Testis (tissue), 2 donors: ENCODE measurements at regions not wholly inside any gene's neighbourhood (a gene's known extent, or its start where the extent isn't known, plus 50 kb on each side); places are given as distances from the start of the nearest gene placed in this dataset.
A peak's percentile ranks its signal among the peaks of the same experiment; 100 is the strongest.

Experiments used
- DNase-seq: peaks from one replicate; pipeline ENCODE4 v3.0.0-alpha.2; 2019
- H3K27ac ChIP-seq, 2 donors: fragments of 200-600 bp; sonication (generic); one replicate each; pipeline ENCODE4 v1.5.1; 2019
- H3K27me3 ChIP-seq: fragments of 200-600 bp; sonication (generic); one replicate; pipeline ENCODE4 v1.5.1; 2019
- H3K36me3 ChIP-seq: fragments of 200-600 bp; sonication (generic); one replicate; pipeline ENCODE4 v1.5.1; 2017; ENCODE audit warnings: low read depth; ENCODE audit errors: missing control alignments
- H3K4me1 ChIP-seq: fragments of 200-600 bp; sonication (generic); one replicate; pipeline ENCODE4 v1.5.1; 2019
- H3K4me3 ChIP-seq, 2 donors: fragments of 200-600 bp; sonication (generic); one replicate each; pipeline ENCODE4 v1.5.1; 2017 to 2019
- H3K9me3 ChIP-seq: fragments of 200-600 bp; sonication (generic); one replicate; pipeline ENCODE4 v1.5.1; 2017
- POLR2A ChIP-seq: fragments of 450-650 bp; IDR thresholded peaks from one replicate; pipeline ENCODE4 v1.6.1; 2017; ENCODE audit warnings: antibody characterized with exemption, mild to moderate bottlenecking, moderate library complexity
- WGBS, 2 donors: methylation state at CpG; one replicate each; pipeline ENCODE4 v1.1.5; 2018; 5-methylcytosine and 5-hydroxymethylcytosine counted together
- intact Hi-C: fragments of 100-400 bp; cut with DNase I; formaldehyde crosslinking; loops from one replicate; pipeline ENCODE4 v1.15.1; 2023; ENCODE audit warnings: low total_unique reads
- TF ChIP-seq, protein P1 (sequence below), 3 experiments: fragments of 450-650 bp in 2 of 3; fragments of 200-600 bp in 1 of 3; sonication (generic) in 1 of 3; IDR thresholded peaks; one replicate each; pipeline ENCODE4 v1.5.1; 2016 to 2019; ENCODE audit warnings: antibody characterized with exemption in 3 of 3, mild to moderate bottlenecking in 2 of 3, moderate library complexity in 1 of 3

DNA sequence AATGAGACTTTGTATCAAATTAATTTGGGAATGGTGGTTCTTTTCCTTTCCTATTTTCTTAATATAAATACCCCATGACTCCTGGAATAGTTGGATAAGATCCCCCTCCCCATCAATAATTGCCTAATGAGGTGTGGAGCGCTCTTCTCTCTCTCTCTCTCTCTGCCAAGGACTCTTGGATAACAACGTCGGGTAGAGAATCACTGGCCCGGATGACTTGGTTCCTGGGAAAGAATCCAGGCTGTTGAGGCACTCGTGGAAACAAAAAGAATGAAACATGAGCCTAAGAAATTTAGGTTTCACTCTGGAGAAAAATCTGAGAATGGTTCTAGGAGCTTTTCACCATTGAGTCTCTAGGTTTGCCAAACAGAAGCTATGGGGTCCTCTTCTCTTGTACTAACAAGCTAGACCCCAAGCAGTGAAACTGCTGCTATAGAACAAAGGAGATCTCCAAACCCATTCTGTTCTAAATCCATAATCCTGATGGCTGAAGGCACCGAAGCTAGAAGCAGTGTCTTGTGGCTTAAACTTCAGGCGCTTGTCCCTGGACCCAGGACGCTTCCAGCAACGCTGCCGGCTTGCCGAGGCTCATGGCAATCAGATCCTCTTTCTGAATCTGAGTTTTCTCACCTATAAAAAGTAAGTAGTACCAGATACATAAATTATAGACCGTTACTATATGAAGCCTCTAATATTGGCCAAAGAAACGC is 241.6 kb upstream of the BTBD3 start:
- TF ChIP-seq POLR2A, result no peak
- TF ChIP-seq, protein P1, sequence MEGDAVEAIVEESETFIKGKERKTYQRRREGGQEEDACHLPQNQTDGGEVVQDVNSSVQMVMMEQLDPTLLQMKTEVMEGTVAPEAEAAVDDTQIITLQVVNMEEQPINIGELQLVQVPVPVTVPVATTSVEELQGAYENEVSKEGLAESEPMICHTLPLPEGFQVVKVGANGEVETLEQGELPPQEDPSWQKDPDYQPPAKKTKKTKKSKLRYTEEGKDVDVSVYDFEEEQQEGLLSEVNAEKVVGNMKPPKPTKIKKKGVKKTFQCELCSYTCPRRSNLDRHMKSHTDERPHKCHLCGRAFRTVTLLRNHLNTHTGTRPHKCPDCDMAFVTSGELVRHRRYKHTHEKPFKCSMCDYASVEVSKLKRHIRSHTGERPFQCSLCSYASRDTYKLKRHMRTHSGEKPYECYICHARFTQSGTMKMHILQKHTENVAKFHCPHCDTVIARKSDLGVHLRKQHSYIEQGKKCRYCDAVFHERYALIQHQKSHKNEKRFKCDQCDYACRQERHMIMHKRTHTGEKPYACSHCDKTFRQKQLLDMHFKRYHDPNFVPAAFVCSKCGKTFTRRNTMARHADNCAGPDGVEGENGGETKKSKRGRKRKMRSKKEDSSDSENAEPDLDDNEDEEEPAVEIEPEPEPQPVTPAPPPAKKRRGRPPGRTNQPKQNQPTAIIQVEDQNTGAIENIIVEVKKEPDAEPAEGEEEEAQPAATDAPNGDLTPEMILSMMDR (IDR thresholded peaks at IDR 0.05), result no peak
- intact Hi-C loops, result no loop called here
- no peak for DNase-seq

GRCh38 chr20:11676630-11677287 is 240.9 kb upstream of the BTBD3 start:
- intact Hi-C loops, result no loop called here
- H3K27ac ChIP-seq, result no peak overlapping the region
- no peaks in the 10 kb centered on the region for H3K9me3 ChIP-seq
- no peaks in the 10 kb centered on the region for H3K36me3 ChIP-seq
- H3K4me3 ChIP-seq, result no peak overlapping the region
- DNase-seq, result peak; percentile 43
- H3K27me3 ChIP-seq, result no peaks in the 10 kb centered on the region
- 75 to 77% methylated on average over 2 of the region's 2 CpGs for WGBS, 2 donors
- no peak for TF ChIP-seq POLR2A
- TF ChIP-seq, protein P1 (IDR thresholded peaks at IDR 0.05), result peak; percentile 33 to 68 (median 67)
- no peaks in the 10 kb centered on the region for H3K4me1 ChIP-seq

More for the DNA sequence above, 241.6 kb upstream of the BTBD3 start:
- Histone ChIP-seq H3K9me3 (no peaks in the 10 kb centered on the region), H3K36me3 (no peaks in the 10 kb centered on the region), H3K27me3 (no peaks in the 10 kb centered on the region), H3K4me3 (no peak overlapping the region), H3K4me1 (no peaks in the 10 kb centered on the region), H3K27ac (no peak overlapping the region)
- 38 to 41% methylated on average over 13 of the region's 13 CpGs for WGBS, 2 donors

DNA sequence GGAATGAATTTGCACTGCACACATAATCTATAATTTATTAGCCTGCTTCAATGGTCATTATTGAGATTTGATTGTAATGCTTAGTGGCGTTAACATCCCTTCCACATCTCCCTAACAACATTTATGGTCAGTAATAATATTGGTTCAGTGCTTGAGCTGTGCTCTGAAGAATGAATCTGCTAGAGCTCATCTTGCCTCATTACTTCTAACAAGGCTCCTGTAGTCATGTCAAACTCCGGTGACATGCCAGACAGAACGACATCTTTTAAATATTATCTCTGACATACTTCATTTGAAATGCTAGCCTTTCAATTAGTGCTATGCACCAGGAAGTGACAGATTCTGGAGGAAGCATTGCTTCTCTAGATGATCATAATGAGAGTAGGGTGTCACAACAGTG is 240.3 kb upstream of the BTBD3 start:
- H3K27me3 ChIP-seq, result no peaks in the 10 kb centered on the region
- no peak for TF ChIP-seq POLR2A
- TF ChIP-seq, protein P1 (IDR thresholded peaks at IDR 0.05), result no peak
- no peaks in the 10 kb centered on the region for H3K9me3 ChIP-seq
- no peak overlapping the region for H3K27ac ChIP-seq
- no peaks in the 10 kb centered on the region for H3K4me1 ChIP-seq
- H3K4me3 ChIP-seq, result no peak overlapping the region
- no peak for DNase-seq
- WGBS, 2 donors, result 91 to 94% methylated on average over 3 of the region's 3 CpGs
- intact Hi-C loops, result no loop called here
- no peaks in the 10 kb centered on the region for H3K36me3 ChIP-seq

GRCh38 chr20:11677836-11678235 is 239.9 kb upstream of the BTBD3 start:
- intact Hi-C loops, result no loop called here
- H3K27ac ChIP-seq, result no peak overlapping the region
- TF ChIP-seq, protein P1 (IDR thresholded peaks at IDR 0.05), result no peak
- TF ChIP-seq POLR2A, result no peak
- H3K4me1 ChIP-seq, result no peaks in the 10 kb centered on the region
- 96 to 98% methylated on average over 3 of the region's 3 CpGs for WGBS, 2 donors
- DNase-seq, result no peak
- no peaks in the 10 kb centered on the region for H3K27me3 ChIP-seq
- no peaks in the 10 kb centered on the region for H3K36me3 ChIP-seq
- H3K4me3 ChIP-seq, result no peak overlapping the region
- no peaks in the 10 kb centered on the region for H3K9me3 ChIP-seq

GRCh38 chr20:11682285-11682684 is 235.4 kb upstream of the BTBD3 start:
- no peak for TF ChIP-seq POLR2A
- TF ChIP-seq, protein P1 (IDR thresholded peaks at IDR 0.05), result no peak
- intact Hi-C loops, result no loop called here
- H3K27me3 ChIP-seq, result no peaks in the 10 kb centered on the region
- DNase-seq, result no peak
- H3K27ac ChIP-seq, result no peak overlapping the region
- H3K4me1 ChIP-seq, result peaks cover 3% of the 10 kb centered on the region
- 76% methylated on average over 3 of the region's 3 CpGs for WGBS, 2 donors
- no peak overlapping the region for H3K4me3 ChIP-seq
- no peaks in the 10 kb centered on the region for H3K9me3 ChIP-seq
- no peaks in the 10 kb centered on the region for H3K36me3 ChIP-seq
